ENCODE measurements at regions not wholly inside any gene's neighbourhood (a gene's known extent, or its start where the extent isn't known, plus 50 kb on each side); places are given as distances from the start of the nearest gene placed in this dataset.
"Not testable (repeated sequence)": the region's sequence is repeated elsewhere in the genome, so short reads cannot be mapped to it uniquely, and the experiment has no call there.

- no peak for FAIRE-seq
- no peak for DNase-seq (ENCODE audit: extremely low spot score, insufficient read length, low read depth)
These were observed 68.7 kb upstream of the CEP85L start for GRCh38 chr6:118720125-118720473.

GRCh38 chr6:118719351-118720124 is 68.1 kb upstream of the CEP85L start:
- FAIRE-seq = no peak
- no peak for DNase-seq (ENCODE audit: extremely low spot score, insufficient read length, low read depth)

- FAIRE-seq (no peak), DNase-seq (ENCODE audit: extremely low spot score, insufficient read length, low read depth) (no peak)
These were observed 67.5 kb upstream of the CEP85L start for GRCh38 chr6:118718903-118719302.

- DNase-seq (ENCODE audit: extremely low spot score, insufficient read length, low read depth) = no peak
- FAIRE-seq = no peak
These were observed 66.9 kb upstream of the CEP85L start for GRCh38 chr6:118718297-118718696.

- DNase-seq (ENCODE audit: extremely low spot score, insufficient read length, low read depth) = no peak
These were observed 65.7 kb upstream of the CEP85L start for GRCh38 chr6:118717106-118717505.

GRCh38 chr6:118715907-118716306 is 64.5 kb upstream of the CEP85L start:
- DNase-seq (ENCODE audit: extremely low spot score, insufficient read length, low read depth); FAIRE-seq: not testable (repeated sequence)

More at GRCh38 chr6:118717106-118717505, 65.7 kb upstream of the CEP85L start:
- FAIRE-seq = no peak

GRCh38 chr6:118715376-118715775 is 64.0 kb upstream of the CEP85L start:
- FAIRE-seq (no peak), DNase-seq (ENCODE audit: extremely low spot score, insufficient read length, low read depth) (no peak)

GRCh38 chr6:118714756-118715155 is 63.4 kb upstream of the CEP85L start:
- DNase-seq (ENCODE audit: extremely low spot score, insufficient read length, low read depth) = no peak
- no peak for FAIRE-seq

- DNase-seq (ENCODE audit: extremely low spot score, insufficient read length, low read depth) (no peak), FAIRE-seq (no peak)
These were observed 61.6 kb upstream of the CEP85L start for GRCh38 chr6:118712969-118713368.

- DNase-seq (ENCODE audit: extremely low spot score, insufficient read length, low read depth) (no peak), FAIRE-seq (no peak)
These were observed 59.2 kb upstream of the CEP85L start for GRCh38 chr6:118710616-118711015.

GRCh38 chr6:118709859-118710350 is 58.5 kb upstream of the CEP85L start:
- peak; percentile 46 for DNase-seq (ENCODE audit: extremely low spot score, insufficient read length, low read depth)
- FAIRE-seq = peak; percentile 97

GRCh38 chr6:118708744-118709143 is 57.4 kb upstream of the CEP85L start:
- DNase-seq (ENCODE audit: extremely low spot score, insufficient read length, low read depth) = no peak
- FAIRE-seq = no peak

GRCh38 chr6:118708055-118708454 is 56.7 kb upstream of the CEP85L start:
- DNase-seq (ENCODE audit: extremely low spot score, insufficient read length, low read depth) = no peak
- FAIRE-seq = no peak

- DNase-seq (ENCODE audit: extremely low spot score, insufficient read length, low read depth) (no peak), FAIRE-seq (no peak)
These were observed 55.3 kb upstream of the CEP85L start for GRCh38 chr6:118706702-118707101.

- no peak for DNase-seq (ENCODE audit: extremely low spot score, insufficient read length, low read depth)
- FAIRE-seq = peak; percentile 76
These were observed 54.4 kb upstream of the CEP85L start for GRCh38 chr6:118705544-118706491.

- FAIRE-seq (no peak), DNase-seq (ENCODE audit: extremely low spot score, insufficient read length, low read depth) (no peak)
These were observed 53.5 kb upstream of the CEP85L start for GRCh38 chr6:118704915-118705314.

- FAIRE-seq; DNase-seq (ENCODE audit: extremely low spot score, insufficient read length, low read depth): not testable (repeated sequence)
These were observed 49.9 kb upstream of the CEP85L start for GRCh38 chr6:118701260-118701659.
